GM12878 (cell line): ENCODE measurements at regions not wholly inside any gene's neighbourhood (a gene's known extent, or its start where the extent isn't known, plus 50 kb on each side); places are given as distances from the start of the nearest gene placed in this dataset.

Experiments
- ATAC-seq: fragments of 200-7000 bp; cut with Tn5 transposase; 3 replicates; pipeline ENCODE4 v1.9.1; 2020; ENCODE audit warnings: mild to moderate bottlenecking, moderate library complexity
- BruUV-seq: library from RNA; stranded (reverse); fragments of 400-500 nt; replicated peaks from 2 replicates; lab custom pipeline; 2021; lab: Mats Ljungman, UMichigan
- CTCF ChIA-PET: fragments of 300-600 bp; sonication (Branson Sonifier 250); formaldehyde crosslinking; extraction: SDS; loops from one replicate; lab custom pipeline; 2021; ENCODE audit warnings: inconsistent platforms; lab: Yijun Ruan, JAX
- POLR2A ChIA-PET: fragments of 350-600 bp; formaldehyde crosslinking; extraction: SDS; loops from one replicate; lab custom pipeline; 2021; ENCODE audit warnings: inconsistent platforms; lab: Charles Lee
- RAD21 ChIA-PET: fragments of 300-600 bp; sonication (Branson Sonifier 250); formaldehyde crosslinking; loops from one replicate; lab custom pipeline; 2023; ENCODE audit warnings: antibody characterized with exemption; ENCODE audit not compliant: unreplicated experiment; lab: Charles Lee
- SMC1A ChIA-PET: fragments of 300-600 bp; sonication (Branson Sonifier 250); formaldehyde crosslinking; loops from one replicate; lab custom pipeline; 2023; ENCODE audit not compliant: unreplicated experiment, uncharacterized antibody; lab: Charles Lee
- DNase-seq: peaks from one replicate; pipeline ENCODE4 v3.0.0-alpha.2; 2011; ENCODE audit warnings: low read depth, low spot score
- FAIRE-seq: peaks from 3 replicates; lab custom pipeline; 2011; peaks lifted over from hg19 to GRCh38; lab: Jason Lieb, UNC
- H2AFZ ChIP-seq: 2 replicates; pipeline ENCODE4 v1.6.0; 2011; ENCODE audit warnings: low read depth, low read length, control low read depth; ENCODE audit not compliant: control insufficient read depth
- H3K27ac ChIP-seq: 2 replicates; pipeline ENCODE4 v1.5.1; 2011; ENCODE audit warnings: control low read depth; ENCODE audit not compliant: control insufficient read depth, insufficient read depth
- H3K27me3 ChIP-seq, 2 experiments: replicated peaks in 1 of 2; 2 replicates each; pipeline versions ENCODE4 v1.6.0 to v1.6.1; 2011; ENCODE audit warnings: low read length in 1 of 2; ENCODE audit not compliant: control insufficient read depth in 2 of 2, insufficient read depth in 2 of 2
- H3K36me3 ChIP-seq, 2 experiments: 2 replicates each; pipeline ENCODE4 v1.5.1; 2011; ENCODE audit warnings: low read length in 1 of 2; ENCODE audit not compliant: control insufficient read depth in 2 of 2, insufficient read depth in 2 of 2
- H3K4me1 ChIP-seq: 2 replicates; pipeline ENCODE4 v1.6.1; 2011; ENCODE audit warnings: mild to moderate bottlenecking, low read length, moderate library complexity, mixed read lengths; ENCODE audit not compliant: control insufficient read depth, insufficient read depth
- H3K4me2 ChIP-seq: 2 replicates; pipeline ENCODE4 v1.6.0; 2011; ENCODE audit warnings: control low read depth; ENCODE audit not compliant: control insufficient read depth, insufficient read depth
- H3K4me3 ChIP-seq: fragments of 200-600 bp; sonication (generic); 2 replicates; pipeline ENCODE4 v1.5.1; 2016
- H3K79me2 ChIP-seq: 2 replicates; pipeline ENCODE4 v1.6.0; 2011; ENCODE audit warnings: low read length; ENCODE audit not compliant: control insufficient read depth, insufficient read depth
- H3K9ac ChIP-seq: 2 replicates; pipeline ENCODE4 v1.8.0; 2011; ENCODE audit warnings: low read length, control low read depth, mixed read lengths; ENCODE audit not compliant: control insufficient read depth, insufficient read depth
- H3K9me3 ChIP-seq: replicated peaks from 3 replicates; pipeline ENCODE4 v1.5.1; 2011; ENCODE audit warnings: mild to moderate bottlenecking, low read length; ENCODE audit not compliant: control insufficient read depth, insufficient read depth
- H4K20me1 ChIP-seq: 2 replicates; pipeline ENCODE4 v1.6.0; 2011; ENCODE audit not compliant: control insufficient read depth, insufficient read depth
- ATF2 ChIP-seq: IDR thresholded peaks from 2 replicates; pipeline ENCODE4 v1.6.1; 2012; ENCODE audit warnings: low read length, inconsistent platforms
- ATF7 ChIP-seq: fragments of 450-650 bp; IDR thresholded peaks from 2 replicates; pipeline ENCODE4 v1.6.1; 2016; ENCODE audit warnings: low read depth, mild to moderate bottlenecking
- CHD2 ChIP-seq: IDR thresholded peaks from 2 replicates; pipeline ENCODE4 v1.6.1; 2011; ENCODE audit warnings: low read depth, low read length, improper control_type of control experiment, borderline replicate concordance
- ESRRA ChIP-seq: IDR thresholded peaks from 2 replicates; pipeline ENCODE4 v1.6.1; 2012; ENCODE audit warnings: mild to moderate bottlenecking, low read length, improper control_type of control experiment
- ETV6 ChIP-seq, 2 experiments: fragments of 450-650 bp in 1 of 2; IDR thresholded peaks in 1 of 2; conservative IDR thresholded peaks in 1 of 2; 2 replicates each; pipeline ENCODE4 v1.6.1; 2014; ENCODE audit warnings: antibody characterized with exemption in 1 of 2, borderline replicate concordance in 1 of 2, low read depth in 1 of 2, mild to moderate bottlenecking in 1 of 2, moderate library complexity in 1 of 2
- KLF5 ChIP-seq: fragments of 450-650 bp; IDR thresholded peaks from 2 replicates; pipeline ENCODE4 v1.6.1; 2014; ENCODE audit warnings: mild to moderate bottlenecking; ENCODE audit not compliant: partially characterized antibody
- NFIC ChIP-seq: IDR thresholded peaks from 2 replicates; pipeline ENCODE4 v1.6.1; 2012; ENCODE audit warnings: low read depth, mild to moderate bottlenecking, inconsistent platforms, low read length, moderate library complexity
- NRF1 ChIP-seq: conservative IDR thresholded peaks from 2 replicates; pipeline ENCODE4 v1.6.1; 2011; ENCODE audit warnings: mild to moderate bottlenecking, low read depth, low read length, improper control_type of control experiment
- SMAD5 ChIP-seq: IDR thresholded peaks from 2 replicates; pipeline ENCODE4 v1.6.1; 2016; ENCODE audit warnings: antibody characterized with exemption, low read depth
- SUZ12 ChIP-seq: fragments of 200-600 bp; sonication (generic); IDR thresholded peaks from one replicate; pipeline ENCODE4 v1.6.1; 2018; ENCODE audit warnings: antibody characterized with exemption, mild to moderate bottlenecking; ENCODE audit not compliant: unreplicated experiment
- TAF1 ChIP-seq: IDR thresholded peaks from 2 replicates; pipeline ENCODE4 v1.6.1; 2011; ENCODE audit warnings: mild to moderate bottlenecking, low read depth, low read length, borderline replicate concordance
- TBL1XR1 ChIP-seq: IDR thresholded peaks from 2 replicates; pipeline ENCODE4 v1.6.1; 2012; ENCODE audit warnings: low read depth, low read length, improper control_type of control experiment
- TCF7 ChIP-seq: IDR thresholded peaks from 2 replicates; pipeline ENCODE4 v1.6.1; 2014; ENCODE audit warnings: antibody characterized with exemption, borderline replicate concordance
- WGBS: methylation state at CpG from one replicate; pipeline ENCODE4 v1.1.6; 2016; ENCODE audit warnings: low lambda C conversion rate; ENCODE audit not compliant: insufficient replicate concordance, insufficient coverage; ENCODE audit errors: missing lambda C conversion rate; 5-methylcytosine and 5-hydroxymethylcytosine counted together
- in situ Hi-C: fragments of 300-500 bp; cut with MboI; formaldehyde crosslinking; loops from 9 replicates; pipeline ENCODE4 v1.14.3; 2018; ENCODE audit warnings: mixed read lengths
- intact Hi-C: fragments of 100-400 bp; cut with micrococcal nuclease; formaldehyde crosslinking; loops from one replicate; pipeline ENCODE4 v1.14.2; 2022; ENCODE audit not compliant: unreplicated experiment
- TF ChIP-seq, protein P1 (sequence below): IDR thresholded peaks from 2 replicates; pipeline ENCODE4 v1.6.1; 2011; ENCODE audit warnings: mild to moderate bottlenecking, low read depth, low read length, moderate library complexity; ENCODE audit not compliant: insufficient replicate concordance
- TF ChIP-seq, protein P2 (sequence below): IDR thresholded peaks from 2 replicates; pipeline ENCODE4 v1.6.1; 2012; ENCODE audit warnings: mild to moderate bottlenecking, low read depth, low read length
- TF ChIP-seq, protein P3 (sequence below), 3 experiments: IDR thresholded peaks in 2 of 3; conservative IDR thresholded peaks in 1 of 3; 2 replicates each; pipeline ENCODE4 v1.5.1; 2011; ENCODE audit warnings: low read depth in 3 of 3, low read length in 3 of 3, mild to moderate bottlenecking in 3 of 3, control low read depth in 2 of 3, moderate library complexity in 2 of 3, inconsistent platforms in 1 of 3, mixed read lengths in 1 of 3; ENCODE audit not compliant: control insufficient read depth in 2 of 3, insufficient read depth in 1 of 3; ENCODE audit errors: extremely low read depth in 1 of 3

GRCh38 chr9:105973951-105974351 lies 279.6 kb downstream of the TMEM38B start:
- Histone ChIP-seq H4K20me1 (no peaks in the 10 kb centered on the region), H3K9me3 (no peaks in the 10 kb centered on the region), H3K4me1 (no peaks in the 10 kb centered on the region), H3K4me2 (no peak overlapping the region), H2AFZ (no peak overlapping the region), H3K79me2 (no peaks in the 10 kb centered on the region), H3K27ac (no peak overlapping the region), H3K4me3 (no peak overlapping the region), H3K36me3 (no peaks in the 10 kb centered on the region), H3K27me3 (no peaks in the 10 kb centered on the region), H3K9ac (no peak overlapping the region)
- CTCF ChIA-PET: interaction anchor here (1.0 kb wide), 1 partner anchor 11 kb away, joined by 3 read pairs; no protein-coding TSS in a partner anchor
- no TSS peak for BruUV-seq
- DNase-seq: no peak
- in situ Hi-C loops (no loop called here), intact Hi-C loops (no loop called here)
- SMC1A ChIA-PET: interaction anchor here (1.3 kb wide), 1 partner anchor 75 kb away, joined by 3 read pairs; no protein-coding TSS in a partner anchor
- no peak for FAIRE-seq
- no peak for ATAC-seq
- POLR2A ChIA-PET: no interaction called here
- RAD21 ChIA-PET: no interaction called here
- 65% methylated on average over 3 of the region's 3 CpGs for WGBS
- TF ChIP-seq NRF1 (no peak), TAF1 (no peak), KLF5 (no peak), ESRRA (no peak), CHD2 (no peak), NFIC (no peak), TCF7 (no peak), TBL1XR1 (no peak), ATF2 (no peak), SMAD5 (no peak), ETV6 (conservative IDR thresholded peaks at IDR 0.05 in 1 of 2, IDR thresholded peaks at IDR 0.05 in 1 of 2; ENCODE audit: borderline replicate concordance in 1 of 2, low read depth in 1 of 2) (no peak), SUZ12 (no peak), ATF7 (no peak)
- TF ChIP-seq, protein P1, sequence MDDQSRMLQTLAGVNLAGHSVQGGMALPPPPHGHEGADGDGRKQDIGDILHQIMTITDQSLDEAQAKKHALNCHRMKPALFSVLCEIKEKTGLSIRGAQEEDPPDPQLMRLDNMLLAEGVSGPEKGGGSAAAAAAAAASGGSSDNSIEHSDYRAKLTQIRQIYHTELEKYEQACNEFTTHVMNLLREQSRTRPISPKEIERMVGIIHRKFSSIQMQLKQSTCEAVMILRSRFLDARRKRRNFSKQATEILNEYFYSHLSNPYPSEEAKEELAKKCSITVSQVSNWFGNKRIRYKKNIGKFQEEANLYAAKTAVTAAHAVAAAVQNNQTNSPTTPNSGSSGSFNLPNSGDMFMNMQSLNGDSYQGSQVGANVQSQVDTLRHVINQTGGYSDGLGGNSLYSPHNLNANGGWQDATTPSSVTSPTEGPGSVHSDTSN: no peak
- TF ChIP-seq, protein P2, sequence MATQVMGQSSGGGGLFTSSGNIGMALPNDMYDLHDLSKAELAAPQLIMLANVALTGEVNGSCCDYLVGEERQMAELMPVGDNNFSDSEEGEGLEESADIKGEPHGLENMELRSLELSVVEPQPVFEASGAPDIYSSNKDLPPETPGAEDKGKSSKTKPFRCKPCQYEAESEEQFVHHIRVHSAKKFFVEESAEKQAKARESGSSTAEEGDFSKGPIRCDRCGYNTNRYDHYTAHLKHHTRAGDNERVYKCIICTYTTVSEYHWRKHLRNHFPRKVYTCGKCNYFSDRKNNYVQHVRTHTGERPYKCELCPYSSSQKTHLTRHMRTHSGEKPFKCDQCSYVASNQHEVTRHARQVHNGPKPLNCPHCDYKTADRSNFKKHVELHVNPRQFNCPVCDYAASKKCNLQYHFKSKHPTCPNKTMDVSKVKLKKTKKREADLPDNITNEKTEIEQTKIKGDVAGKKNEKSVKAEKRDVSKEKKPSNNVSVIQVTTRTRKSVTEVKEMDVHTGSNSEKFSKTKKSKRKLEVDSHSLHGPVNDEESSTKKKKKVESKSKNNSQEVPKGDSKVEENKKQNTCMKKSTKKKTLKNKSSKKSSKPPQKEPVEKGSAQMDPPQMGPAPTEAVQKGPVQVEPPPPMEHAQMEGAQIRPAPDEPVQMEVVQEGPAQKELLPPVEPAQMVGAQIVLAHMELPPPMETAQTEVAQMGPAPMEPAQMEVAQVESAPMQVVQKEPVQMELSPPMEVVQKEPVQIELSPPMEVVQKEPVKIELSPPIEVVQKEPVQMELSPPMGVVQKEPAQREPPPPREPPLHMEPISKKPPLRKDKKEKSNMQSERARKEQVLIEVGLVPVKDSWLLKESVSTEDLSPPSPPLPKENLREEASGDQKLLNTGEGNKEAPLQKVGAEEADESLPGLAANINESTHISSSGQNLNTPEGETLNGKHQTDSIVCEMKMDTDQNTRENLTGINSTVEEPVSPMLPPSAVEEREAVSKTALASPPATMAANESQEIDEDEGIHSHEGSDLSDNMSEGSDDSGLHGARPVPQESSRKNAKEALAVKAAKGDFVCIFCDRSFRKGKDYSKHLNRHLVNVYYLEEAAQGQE: no peak
- TF ChIP-seq, protein P3, sequence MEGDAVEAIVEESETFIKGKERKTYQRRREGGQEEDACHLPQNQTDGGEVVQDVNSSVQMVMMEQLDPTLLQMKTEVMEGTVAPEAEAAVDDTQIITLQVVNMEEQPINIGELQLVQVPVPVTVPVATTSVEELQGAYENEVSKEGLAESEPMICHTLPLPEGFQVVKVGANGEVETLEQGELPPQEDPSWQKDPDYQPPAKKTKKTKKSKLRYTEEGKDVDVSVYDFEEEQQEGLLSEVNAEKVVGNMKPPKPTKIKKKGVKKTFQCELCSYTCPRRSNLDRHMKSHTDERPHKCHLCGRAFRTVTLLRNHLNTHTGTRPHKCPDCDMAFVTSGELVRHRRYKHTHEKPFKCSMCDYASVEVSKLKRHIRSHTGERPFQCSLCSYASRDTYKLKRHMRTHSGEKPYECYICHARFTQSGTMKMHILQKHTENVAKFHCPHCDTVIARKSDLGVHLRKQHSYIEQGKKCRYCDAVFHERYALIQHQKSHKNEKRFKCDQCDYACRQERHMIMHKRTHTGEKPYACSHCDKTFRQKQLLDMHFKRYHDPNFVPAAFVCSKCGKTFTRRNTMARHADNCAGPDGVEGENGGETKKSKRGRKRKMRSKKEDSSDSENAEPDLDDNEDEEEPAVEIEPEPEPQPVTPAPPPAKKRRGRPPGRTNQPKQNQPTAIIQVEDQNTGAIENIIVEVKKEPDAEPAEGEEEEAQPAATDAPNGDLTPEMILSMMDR (IDR thresholded peaks at IDR 0.05 in 2 of 3, conservative IDR thresholded peaks at IDR 0.05 in 1 of 3; ENCODE audit: control insufficient read depth in 2 of 3, extremely low read depth in 1 of 3, insufficient read depth in 1 of 3, low read depth in 3 of 3, low read length in 3 of 3): no peak
